Limb (tissue), 2 donors: ENCODE measurements at regions not wholly inside any gene's neighbourhood (a gene's known extent, or its start where the extent isn't known, plus 50 kb on each side); places are given as distances from the start of the nearest gene placed in this dataset.

Experiments
- DNase-seq, 2 donors: peaks; one replicate each; pipeline ENCODE4 v3.0.0-alpha.2; 2016; ENCODE audit errors: extremely low spot score in 2 of 2

DNA sequence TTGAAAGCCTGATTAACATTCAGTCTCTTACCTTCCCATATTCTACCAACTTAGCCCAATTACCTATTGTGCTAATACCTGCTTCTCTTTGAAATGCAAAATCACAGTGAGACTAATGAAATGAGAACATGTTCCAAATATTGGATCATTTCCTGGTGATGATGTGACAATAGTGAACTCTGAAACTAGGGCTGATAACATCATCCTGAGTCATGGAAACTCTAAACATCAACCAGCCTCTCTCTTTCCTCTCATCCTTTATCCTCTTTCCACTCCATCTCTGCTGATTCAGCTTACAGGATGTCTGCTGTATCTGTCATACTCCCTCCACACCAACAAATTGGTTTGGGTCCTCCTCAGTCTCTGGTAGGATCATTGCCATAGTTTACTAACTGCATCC lies 98.8 kb upstream of the NCKAP5 start:
- no peak for DNase-seq

- DNase-seq = no peak
Observed at GRCh38 chr2:133667968-133668367, 99.7 kb upstream of the NCKAP5 start.

DNA sequence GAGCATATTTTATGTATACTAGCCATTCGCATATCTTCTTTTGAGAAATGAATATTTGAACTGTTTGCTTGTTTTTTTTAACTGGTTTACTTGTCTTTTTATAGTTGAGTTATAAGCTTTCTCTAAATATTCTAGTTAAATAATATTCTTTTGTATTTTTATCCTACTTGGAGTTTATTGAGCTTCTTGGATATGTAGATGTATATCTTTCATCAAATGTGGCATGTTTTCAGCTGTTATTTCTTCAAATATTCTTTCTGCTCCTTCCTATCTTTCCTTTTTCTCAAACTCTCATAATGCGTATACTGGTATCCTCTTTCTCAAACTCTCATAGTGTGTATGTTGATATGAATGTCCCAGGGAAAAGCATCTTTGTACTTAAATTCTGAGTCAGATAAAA lies 100.3 kb upstream of the NCKAP5 start:
- DNase-seq = no peak

DNA sequence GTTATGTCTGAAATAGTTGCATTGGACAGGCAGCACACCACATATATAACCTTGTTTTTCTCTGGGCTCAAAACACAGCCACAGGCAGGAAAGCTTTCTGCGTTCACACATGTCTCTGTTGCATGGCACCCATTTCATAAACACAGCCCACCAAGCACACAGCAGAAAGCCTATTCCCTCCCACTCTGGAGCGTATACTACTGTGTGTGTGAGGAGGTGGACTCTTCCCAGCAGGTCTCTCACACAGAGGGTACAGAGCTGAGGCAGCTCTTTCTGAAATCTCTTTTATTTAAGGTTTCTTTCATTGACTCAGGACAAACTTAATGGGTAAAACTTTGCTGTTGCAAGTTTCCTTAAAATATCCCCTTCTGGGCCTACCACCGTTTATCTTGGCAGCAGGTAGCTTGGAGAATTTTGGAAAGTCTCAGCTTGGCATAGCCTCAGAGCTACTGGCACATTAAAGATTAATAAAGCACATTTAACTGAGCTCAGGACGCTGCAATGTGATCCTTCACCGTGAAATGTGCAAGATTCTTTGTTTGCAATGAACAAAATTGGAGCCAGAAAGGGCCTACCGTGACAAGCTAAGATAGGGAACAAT lies 105.1 kb upstream of the NCKAP5 start:
- DNase-seq = no peak

- DNase-seq = no peak
Observed at GRCh38 chr2:133674066-133674432, 105.8 kb upstream of the NCKAP5 start.

- DNase-seq = peak; percentile 75 to 90
Observed at GRCh38 chr2:133674433-133675331, 106.4 kb upstream of the NCKAP5 start.

- DNase-seq = no peak
Observed at GRCh38 chr2:133676392-133677130, 108.3 kb upstream of the NCKAP5 start.

DNA sequence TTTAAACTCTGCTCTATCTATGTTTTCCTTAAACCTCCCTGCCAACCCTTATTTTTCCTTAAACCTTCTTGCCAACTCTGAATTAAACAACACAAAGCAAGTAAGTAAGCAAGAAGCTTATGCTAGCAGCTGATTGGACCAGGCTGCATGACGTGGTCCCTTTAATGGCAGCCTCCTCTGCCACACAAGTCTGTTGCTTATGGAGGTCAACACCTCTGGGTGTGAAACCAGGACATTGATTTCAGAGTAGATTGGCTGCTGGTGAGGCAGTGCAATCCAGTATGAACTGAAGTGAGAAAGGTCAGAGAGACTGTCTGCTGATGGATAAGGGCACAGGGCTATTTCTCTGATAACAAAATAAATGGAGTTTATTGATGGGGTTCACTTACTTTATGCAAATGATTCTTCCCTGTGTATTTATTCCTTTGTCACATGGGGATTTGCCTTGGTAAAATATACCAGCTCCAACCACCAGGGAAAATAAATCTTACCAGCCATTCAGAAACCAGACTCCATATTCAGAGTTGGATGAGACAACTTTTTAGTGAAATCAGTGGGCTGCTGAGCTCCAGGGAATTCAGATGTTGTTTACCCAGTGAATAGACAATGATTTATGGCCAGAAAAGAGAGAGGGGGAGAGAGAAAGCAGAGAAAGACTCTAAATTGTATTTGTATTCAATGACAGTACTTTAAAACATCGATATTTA lies 112.2 kb upstream of the NCKAP5 start:
- no peak for DNase-seq

DNA sequence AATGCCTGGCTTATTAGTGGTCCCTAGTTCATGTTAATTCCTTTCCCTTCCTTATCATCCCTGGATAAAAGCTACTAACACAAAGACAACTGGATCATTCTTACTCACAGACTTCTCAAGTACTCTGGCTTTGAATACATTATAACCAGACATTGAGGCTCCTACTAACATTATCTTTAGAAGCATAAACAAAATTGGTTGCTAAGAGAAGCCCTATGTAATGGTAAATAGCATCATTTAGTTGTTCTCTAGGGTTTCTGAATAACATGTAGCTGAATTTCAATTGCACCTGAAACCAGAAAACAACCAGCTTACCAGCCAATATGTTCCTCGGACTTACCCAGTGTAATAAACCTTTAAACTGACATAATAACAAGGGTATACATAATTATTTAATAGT lies 114.1 kb upstream of the NCKAP5 start:
- peak in 1 of 2 donors; percentile 59 for DNase-seq

DNA sequence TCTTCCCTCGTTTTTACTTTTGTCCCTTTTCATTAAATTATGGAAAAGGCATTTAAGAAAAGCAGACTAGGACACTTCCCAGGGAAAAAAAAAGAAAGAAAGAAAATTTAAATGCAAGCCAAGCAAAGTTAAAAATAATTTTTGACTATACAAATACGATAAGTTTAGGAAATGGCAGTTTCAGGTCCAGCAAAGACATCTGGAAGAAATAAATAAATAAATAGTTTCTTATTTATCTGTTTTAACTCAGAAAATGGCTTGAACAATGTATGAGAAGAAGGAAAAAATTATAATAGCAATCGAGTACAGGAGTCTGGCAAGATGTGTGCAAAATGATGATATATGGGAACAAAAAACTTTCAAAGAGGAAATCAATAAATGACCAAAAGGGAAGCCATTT lies 114.6 kb upstream of the NCKAP5 start:
- DNase-seq = peak in 1 of 2 donors; percentile 50

GRCh38 chr2:133685636-133686215 lies 117.5 kb upstream of the NCKAP5 start:
- DNase-seq = peak in 1 of 2 donors; percentile 38

GRCh38 chr2:133690780-133691179 lies 122.5 kb upstream of the NCKAP5 start:
- DNase-seq = no peak

DNA sequence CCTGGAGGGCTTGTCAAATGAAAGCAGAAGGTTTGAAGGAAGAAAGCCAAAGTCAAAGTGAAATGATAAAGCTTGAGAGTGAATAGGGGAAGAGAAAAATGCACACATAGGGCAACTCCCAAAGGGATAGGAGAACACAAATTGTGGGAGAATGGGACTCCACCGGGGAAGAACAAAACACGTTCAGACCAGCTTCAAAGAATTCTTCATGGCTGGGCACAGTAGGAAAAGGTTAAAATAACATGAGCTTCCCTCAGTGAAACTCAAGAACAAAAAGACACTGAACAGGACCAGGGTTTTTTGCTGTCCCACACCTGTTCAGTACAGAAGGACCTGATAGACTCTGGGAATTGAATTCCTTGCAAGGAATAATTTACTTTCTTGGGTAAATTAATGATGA lies 123.1 kb upstream of the NCKAP5 start:
- no peak for DNase-seq

- no peak for DNase-seq
Observed at GRCh38 chr2:133705287-133705686, 137.0 kb upstream of the NCKAP5 start.

- DNase-seq = no peak
Observed at GRCh38 chr2:133710613-133711012, 142.3 kb upstream of the NCKAP5 start.

DNA sequence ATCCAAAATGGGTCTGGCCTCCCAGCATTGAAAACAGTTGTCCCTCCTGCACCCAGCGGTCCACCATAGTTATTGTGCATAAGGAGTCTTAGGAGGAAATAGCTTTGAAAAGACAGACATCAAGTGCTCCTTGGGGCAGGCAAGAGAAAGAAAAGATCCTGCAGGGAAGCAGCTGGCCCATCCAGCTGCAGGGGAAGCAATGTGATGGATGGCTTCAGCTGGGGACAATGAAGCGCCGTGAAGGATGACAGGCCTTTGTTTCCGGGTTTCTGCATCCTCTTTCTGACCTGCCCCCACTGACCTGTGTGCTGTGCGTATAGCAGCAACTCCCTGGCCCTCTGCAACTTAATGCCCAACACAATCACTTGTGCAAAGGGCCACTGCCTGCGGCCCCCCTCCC lies 142.9 kb upstream of the NCKAP5 start:
- no peak for DNase-seq

- DNase-seq = no peak
Observed at GRCh38 chr2:133711806-133712205, 143.5 kb upstream of the NCKAP5 start.

DNA sequence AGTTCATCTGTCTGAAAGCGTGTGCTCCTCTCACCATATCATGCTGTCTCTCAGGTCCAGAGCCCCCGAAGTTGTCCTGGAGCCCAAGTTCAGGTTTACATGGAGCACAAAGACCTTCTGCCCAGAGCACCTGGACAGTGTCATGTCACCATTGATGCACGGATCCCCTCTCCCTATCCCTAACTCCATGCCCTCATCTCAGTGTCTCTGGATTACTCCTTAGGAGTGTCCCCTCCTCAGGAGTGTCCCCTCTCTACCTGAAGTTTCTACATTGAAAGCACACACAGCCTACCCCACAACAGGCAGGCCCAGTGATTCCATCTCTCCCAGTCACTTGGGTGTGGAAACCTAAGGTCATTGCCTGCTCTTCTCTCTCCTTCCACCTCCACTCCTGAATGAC lies 144.1 kb upstream of the NCKAP5 start:
- no peak for DNase-seq

GRCh38 chr2:133713049-133713580 lies 144.9 kb upstream of the NCKAP5 start:
- no peak for DNase-seq

- DNase-seq = no peak
Observed at GRCh38 chr2:133716166-133716565, 147.9 kb upstream of the NCKAP5 start.

GRCh38 chr2:133717497-133717896 lies 149.2 kb upstream of the NCKAP5 start:
- DNase-seq = no peak
